HG03045 (cell line): ENCODE measurements at regions not wholly inside any gene's neighbourhood (a gene's known extent, or its start where the extent isn't known, plus 50 kb on each side); places are given as distances from the start of the nearest gene placed in this dataset.
A peak's percentile ranks its signal among the peaks of the same experiment; 100 is the strongest.

Source experiments
- ATAC-seq: cut with Tn5 transposase; IDR thresholded peaks from one replicate; pipeline ENCODE4 v1.9.1; 2021; ENCODE audit warnings: mild to moderate bottlenecking, moderate library complexity; ENCODE audit not compliant: unreplicated experiment

DNA sequence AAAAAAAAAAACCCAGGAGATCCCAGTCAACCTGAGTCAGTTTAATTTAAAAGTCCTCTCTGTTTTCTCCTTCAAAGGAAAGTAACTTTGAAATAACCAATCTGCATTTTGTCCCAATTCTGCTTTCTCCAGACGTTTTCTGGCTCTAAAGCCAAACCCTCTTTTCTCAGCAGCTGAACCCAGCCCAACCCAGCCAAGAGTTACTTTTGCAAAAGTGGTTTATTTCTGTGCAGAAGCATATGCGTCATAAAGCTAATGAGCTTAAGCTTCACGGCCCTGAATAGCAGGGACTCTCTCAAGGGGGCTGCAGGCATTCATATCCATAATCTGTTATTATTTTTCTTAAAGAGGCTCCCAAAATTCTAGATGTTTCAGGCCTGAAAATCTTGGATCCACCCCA, 176.6 kb downstream of the GALC start:
- no peak for ATAC-seq

DNA sequence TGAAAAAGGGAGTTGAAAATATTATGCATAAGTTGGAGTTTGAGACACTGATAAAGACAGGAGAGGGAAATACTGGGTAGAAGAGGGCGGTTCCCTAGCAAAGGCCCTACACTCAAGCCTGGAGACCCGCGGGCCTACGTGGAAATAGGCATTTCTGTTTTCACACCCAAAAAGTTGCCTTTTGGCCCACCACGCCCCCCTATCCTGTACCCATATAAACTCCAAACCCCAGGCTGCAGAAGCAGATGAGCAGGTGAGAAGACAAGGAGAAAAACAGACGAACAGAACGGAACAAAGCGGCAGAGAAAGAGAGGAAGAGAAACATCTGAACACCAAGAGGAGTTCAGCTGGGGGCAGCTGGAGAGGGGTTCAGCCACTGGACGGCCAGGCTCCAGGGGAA, 177.9 kb downstream of the GALC start:
- ATAC-seq, result no peak

DNA sequence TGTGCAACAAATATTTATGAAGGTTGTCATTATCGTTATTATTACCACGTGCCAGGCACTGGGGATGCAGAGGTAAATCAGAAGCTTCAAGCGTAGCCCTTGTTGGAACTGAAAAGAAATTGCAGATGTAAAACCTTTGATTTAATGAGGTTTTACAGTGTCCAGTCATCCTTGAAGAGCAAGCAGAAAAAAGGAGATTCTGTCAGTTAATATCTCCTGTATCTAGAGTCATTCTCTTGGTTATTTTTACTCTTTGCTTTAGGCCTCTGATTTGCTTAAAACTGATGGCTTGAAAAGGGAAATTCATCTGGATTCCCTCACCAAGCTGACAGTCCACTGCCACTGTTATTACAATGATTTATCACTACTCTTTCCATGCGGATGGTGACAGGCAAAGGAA, 179.3 kb downstream of the GALC start:
- no peak for ATAC-seq

DNA sequence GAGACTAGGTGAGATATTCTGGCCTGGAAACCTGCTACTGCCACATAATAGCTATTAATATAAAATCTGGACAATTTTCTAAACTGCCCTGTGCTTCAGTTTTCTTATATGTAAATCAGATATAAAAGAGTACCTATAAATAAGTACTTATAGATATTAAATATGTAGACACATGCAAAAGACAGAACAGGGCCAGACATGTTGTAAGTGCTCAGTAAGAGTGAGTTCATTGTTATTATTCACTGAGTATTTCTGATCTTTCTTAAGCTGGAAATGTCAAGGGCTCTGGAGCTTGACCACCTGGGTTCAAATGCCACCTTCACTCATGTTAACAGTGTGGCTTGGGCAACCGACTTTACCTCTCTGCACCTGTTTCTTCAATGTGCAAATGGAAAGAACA, 179.8 kb downstream of the GALC start:
- ATAC-seq, result no peak

DNA sequence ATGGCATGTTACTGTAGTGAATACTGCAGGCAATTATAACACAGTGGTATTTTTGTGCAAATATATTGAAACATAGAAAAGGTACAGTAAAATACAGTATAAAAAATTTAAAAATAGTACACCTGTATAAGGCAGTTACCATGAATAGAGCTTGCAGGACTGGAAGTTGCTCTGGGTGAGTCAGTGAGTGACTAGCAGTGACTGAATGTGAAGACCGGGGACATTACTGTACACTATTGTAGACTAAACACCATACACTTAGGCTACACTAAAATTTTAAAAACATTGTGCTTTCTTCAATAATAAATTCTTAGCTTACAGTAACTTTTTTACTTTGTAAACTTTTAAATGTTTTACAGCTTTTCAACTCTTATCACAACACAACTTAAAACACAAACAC, 181.7 kb downstream of the GALC start:
- no peak for ATAC-seq

DNA sequence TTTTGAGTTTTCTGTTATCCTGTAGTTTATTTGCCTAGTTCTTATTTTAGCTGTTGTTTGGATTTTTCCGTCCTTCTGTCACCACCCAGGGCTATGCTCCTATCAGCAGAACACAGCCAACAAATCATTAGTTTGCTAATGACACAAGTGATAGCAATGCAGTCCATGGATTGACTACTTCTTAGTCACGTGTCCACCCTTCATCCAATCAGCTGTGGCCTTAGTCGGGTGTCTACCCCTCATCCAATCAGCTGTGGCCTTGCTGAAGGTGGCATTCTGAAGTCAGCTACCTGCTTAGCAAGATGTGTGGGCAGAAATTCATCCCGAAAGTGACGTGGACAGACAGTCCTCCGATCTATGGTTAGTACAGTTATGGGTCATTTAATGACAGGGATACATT, 182.3 kb downstream of the GALC start:
- ATAC-seq, result no peak

DNA sequence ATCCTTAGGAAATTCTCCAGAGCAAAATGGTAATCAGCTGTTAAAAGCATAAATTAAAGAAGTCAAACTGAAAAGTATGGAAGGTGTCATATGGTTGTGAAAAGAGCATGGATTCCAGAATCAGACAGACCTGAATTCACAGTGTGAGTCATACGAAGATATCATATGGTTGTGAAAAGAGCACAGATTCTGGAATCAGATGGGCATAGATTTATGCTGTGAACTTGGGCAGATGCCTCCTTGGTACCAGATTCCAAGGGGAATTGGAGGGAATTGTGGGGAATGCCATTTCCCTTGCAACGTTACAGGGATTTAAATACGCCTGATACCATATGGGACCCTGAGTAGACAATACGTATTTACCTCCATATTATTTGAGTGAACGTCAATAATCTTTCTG, 183.7 kb downstream of the GALC start:
- ATAC-seq, result no peak

DNA sequence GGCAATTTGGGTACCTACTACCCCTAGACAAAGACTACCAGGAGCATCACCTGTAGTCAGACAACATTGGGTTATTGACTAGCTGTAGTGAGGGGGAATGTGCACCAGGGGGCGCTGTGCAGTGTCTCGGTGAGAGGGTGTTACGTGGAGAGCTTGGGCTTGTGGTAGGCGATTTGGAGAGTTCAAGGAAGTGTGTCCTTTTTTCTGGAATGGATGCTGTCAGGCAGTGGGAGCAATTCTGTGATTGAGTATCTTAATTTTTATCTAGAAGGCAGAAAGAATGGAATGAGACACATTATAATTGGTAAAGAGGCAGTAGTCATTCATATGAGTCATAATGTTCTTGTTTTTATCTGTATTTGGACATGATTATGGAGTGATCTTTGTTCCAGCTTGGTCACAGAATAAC, 187.7 kb downstream of the GALC start:
- no peak for ATAC-seq

DNA sequence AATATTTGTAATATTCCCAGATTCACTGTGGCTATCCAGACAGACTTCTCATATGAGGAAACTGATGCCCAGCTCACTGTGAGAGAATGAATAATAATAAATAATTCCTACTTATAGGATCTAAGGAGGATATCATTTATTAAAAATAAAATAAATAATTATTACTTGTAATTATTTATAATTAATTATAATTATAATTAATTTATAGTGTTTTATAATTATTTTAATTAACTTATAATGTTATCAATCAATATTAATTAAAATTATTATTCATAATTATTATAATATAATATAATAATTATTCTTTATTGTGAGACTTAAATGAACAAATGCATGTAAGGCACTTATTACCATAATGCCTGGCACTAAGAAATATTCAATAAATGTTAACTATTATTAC, 192.8 kb downstream of the GALC start:
- ATAC-seq, result no peak

DNA sequence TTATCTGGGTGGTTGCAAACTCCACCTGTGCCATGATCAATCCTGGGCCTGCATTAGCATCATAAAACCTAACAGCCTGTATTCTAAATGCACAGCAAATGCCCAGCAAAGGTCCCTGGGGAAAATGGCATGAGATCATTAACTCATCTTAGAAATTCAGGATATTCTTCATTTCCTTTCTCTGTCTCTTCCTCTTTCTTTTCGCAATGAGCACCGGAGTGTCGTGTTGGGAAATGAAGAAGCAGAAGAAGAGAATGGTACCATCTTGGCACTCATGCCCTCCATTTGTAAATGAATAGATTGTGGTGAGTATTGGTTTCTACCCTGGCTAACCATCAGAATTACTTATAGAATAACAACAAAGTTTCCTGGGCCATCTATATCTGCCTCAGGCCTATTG, 193.6 kb downstream of the GALC start:
- no peak for ATAC-seq

DNA sequence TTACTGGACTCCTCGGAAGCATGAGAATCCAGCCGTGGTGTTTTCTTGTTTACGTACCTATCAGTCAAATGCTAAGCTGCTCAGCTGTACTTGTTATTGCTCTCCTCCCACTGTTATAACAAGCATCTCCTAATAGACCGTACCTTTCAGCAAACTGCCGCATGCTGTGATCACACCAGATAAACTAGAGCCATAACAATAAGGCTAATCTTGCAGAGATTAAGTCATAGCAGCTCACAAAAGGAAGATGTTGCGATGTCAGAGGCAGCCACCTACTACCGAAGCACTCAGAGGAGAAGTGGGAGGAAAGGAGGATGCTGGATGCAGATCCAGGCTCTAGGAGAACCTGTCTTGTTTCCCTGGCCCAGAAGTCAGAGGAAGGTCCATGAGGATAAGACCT, 196.0 kb downstream of the GALC start:
- ATAC-seq, result no peak

DNA sequence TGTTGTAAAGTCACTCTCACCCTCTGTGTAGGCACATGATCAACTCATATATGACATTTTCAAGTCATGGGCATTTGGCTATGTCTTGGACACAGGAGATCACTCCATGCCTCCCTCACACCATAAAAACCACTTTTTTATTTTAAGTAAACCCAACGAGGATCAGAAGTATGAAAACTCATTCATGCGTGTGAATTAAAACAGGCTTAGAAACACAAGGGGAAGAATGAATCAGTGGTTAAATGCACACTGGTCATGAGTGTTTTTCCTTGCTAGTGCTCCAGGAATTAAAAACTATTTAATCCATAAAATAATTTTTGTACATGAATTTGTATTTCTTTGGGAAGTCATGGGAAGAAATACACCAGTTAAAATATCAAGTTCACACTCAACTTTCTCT, 198.4 kb downstream of the GALC start:
- no peak for ATAC-seq

DNA sequence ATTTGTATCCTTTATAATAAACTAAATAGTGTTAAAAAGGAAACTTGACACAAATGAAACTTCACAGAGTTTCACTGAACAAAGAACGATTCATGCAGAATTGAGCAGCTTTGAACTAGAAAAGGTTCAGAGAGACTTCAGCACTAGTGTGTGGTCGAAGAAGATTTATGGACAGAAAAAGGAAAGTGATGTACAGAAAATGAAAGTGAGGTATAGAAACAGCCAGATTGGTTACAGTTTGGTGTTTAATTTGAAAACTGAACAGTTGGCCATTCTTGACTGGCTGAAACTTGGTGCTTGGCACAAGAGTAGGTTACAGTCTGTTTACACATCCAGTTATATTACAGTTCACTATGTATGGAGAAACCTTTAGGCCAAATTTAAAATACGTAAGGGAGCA, 207.1 kb downstream of the GALC start:
- ATAC-seq, result no peak

DNA sequence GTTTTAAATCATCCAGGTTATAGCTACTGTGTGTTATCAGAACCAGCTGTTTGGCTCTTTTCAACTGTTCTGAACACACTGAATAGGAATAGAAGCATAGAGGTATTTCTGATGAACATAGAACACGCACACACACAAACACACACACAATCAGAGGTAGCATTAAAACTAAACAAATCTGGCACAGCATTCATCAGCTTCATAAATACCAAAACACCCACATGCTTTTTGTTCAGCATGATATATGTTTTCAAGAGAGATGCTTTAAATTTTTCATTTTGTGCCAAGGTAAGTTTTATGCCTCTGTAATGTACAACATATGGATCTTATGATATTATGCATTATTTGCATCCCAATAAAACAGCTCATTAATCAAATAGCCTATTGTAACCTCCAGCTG, 208.6 kb downstream of the GALC start:
- no peak for ATAC-seq

DNA sequence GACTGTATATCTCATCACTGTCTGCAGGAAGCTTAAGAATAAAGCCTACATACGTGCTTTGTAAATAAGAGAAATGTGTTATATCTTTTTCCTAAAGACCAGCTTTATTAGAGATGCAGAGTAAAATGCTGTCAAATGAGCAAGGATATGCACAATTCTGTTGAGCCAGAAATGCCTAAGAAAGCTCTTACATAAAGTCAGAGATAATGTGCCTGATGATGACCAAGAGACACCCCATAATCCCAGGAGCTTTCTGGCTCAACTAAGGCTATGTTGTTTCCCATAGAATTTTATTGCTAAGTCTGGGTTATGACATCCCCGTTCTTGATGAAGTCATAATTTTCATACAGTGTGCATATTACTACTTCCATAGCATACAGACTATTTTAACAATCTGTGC, 209.9 kb downstream of the GALC start:
- no peak for ATAC-seq

DNA sequence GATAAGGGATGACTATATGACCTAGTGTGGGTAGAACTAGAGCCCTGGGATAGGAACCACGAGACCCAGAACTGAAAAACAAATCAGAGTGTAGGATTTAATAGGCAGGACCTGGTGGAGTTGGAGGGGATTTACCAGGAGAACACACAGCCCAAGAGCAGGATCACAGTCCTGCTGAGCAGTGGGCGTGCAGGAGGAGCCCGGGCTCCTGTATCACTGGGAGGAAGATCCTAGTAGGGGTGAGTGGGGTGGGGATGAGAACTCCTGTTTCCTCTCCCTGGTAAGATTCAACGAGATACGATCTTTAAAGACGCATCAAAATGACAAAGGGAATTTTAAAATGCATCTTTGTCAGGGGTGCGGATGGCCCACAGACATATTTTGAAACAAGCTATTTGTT, 220.1 kb downstream of the GALC start:
- ATAC-seq, result no peak

DNA sequence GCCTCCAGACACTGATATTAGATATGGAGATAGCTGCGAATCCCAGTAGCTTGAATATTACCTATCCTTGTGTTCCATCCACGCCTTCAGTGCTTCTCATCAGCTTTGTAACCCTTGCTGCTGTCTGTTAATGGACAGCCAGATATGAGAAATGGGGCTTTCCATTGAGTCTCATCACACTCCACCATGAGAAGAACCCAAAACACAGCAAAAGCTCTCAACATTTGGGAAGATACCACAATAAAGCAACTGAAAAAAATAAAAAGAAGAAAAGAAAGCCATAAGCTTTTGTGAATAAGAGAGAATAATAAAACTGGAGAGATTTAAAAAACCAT, 225.4 kb downstream of the GALC start:
- no peak for ATAC-seq

DNA sequence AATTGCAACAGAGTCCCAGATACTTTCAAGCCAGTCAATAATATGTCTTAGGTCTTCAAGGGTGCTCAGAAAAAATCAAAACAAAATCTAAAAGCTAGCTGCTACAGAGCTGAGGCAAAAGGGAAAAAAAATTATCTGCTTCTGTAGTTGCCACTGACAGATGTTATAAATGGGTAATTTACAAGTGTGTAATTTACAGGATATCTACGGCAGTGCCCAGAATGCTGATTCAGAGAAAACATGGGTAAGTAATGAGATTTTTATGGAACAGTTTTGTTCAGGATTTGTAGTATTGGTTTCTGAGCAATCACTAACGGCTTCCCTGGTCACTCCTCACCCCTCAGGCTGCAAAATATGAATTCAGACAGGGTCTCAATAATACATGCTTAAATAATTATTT, 234.1 kb downstream of the GALC start:
- no peak for ATAC-seq

DNA sequence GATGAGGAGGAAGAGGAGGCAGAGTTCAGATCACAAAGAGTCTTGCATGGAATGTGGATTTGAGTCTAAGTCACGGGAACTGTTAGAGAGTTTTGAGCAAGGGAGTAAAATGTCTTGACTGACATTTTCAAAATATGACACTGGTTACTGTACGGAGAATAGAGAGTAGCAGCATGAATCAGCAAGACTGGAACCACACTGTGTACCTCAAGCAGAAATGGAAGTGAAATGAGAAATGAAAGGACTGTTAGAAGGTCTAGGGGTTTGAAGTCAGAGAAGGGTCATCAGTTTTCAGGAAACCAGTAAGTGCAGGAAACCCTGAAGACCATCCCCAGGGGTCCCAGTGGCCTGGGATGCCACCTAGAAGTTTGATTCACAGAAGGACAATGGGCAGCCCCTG, 236.3 kb downstream of the GALC start:
- ATAC-seq, result peak; percentile 52

DNA sequence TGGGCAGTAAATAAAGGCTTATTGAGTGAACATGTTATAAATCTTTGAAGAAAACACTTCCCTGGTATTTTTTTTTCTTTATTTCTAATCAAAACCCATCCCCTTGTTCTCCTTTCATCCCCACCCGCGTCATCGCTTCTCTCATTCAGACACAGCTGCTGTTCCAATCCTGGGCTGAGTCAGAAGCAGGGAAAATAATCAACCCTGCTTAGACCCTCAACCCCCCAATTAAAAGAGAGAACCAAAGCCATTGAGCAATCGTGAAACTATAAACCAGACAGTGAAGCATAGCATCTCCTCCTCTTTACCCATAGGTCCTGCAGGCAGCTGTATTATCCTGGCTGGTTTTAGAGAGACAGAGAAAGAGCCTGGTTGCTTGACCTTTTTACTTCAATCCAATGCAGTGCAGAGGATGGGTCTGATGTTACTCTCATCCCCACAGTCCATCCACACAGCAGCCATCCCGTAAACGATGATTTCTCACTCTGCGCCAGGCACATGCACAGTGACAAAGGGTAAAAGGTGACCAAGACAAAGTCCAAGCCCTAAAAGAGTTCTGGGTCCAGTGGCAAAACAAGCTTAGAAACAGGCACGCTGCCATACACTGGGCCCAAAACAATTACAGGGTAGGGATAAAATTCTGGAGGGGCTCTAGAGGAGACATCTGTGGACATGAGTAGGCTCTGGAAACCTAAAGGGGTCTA, 238.3 kb downstream of the GALC start:
- no peak for ATAC-seq

DNA sequence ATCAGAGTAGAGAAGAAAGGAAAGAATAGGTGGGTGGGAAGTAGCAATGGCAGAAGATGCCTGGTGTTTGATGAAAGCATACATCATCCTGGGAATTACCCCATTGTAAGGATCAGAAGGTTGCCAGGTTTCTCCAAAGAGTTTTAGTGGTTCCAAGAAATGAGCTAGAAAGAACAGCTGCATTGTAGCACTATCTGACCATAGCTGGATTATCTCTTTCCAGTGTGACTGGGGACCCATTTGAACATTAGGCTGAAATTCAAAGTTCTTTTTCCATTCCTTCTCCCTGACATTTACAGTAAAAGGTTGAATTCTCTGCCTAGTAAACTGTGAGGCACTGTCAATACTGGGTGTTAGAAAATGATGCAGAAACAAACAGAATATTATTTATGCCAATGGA, 244.4 kb downstream of the GALC start:
- ATAC-seq, result no peak

DNA sequence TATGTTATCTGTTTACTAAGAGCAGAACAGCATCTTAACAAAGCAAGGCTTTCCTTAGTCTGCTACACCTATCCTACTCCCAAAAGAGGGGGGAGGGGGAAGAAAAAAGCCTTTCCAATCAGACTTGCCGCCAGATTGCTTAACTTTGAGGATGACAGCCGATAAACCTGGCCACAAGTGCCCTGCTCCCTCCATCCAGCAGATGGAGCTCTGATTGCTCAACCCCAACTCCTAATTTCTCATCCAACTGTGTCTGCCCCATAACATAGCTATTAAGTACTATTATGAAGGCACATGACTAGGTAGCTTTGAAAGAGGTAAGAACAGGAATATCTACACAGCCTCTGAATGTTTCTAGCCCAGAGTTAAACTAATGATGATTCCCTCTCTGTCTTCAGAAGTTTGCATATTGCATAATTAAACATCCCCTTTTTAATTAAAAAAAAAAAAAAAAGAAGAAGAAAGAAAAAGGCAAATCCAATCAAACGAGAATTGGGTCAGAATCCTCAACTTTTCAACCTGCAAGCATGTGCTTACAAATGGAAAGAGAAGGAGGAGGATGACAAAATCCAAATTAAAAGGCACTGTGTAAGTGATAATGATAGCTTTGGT, 247.4 kb downstream of the GALC start:
- ATAC-seq, result peak; percentile 59
